Heart right ventricle (tissue), 16 donors: ENCODE measurements at regions not wholly inside any gene's neighbourhood (a gene's known extent, or its start where the extent isn't known, plus 50 kb on each side); places are given as distances from the start of the nearest gene placed in this dataset.

Source experiments
- ATAC-seq, 8 donors: fragments of 200-7000 bp; cut with Tn5 transposase; one replicate each; pipeline ENCODE4 v1.9.1; 2020; ENCODE audit warnings: mild to moderate bottlenecking in 8 of 8, moderate library complexity in 8 of 8, moderate number of reproducible peaks in 1 of 8
- DNase-seq, 2 donors: peaks; one replicate each; pipeline ENCODE4 v3.0.0-alpha.2; 2020
- H3K27ac ChIP-seq, 10 donors: fragments of 200-600 bp; sonication (generic) in 2 of 10; one replicate each; pipeline versions ENCODE4 v1.5.0 to v1.8.0; 2020 to 2022; ENCODE audit warnings: mild to moderate bottlenecking in 3 of 10
- H3K27me3 ChIP-seq, 7 donors: fragments of 200-600 bp; one replicate each; pipeline ENCODE4 v1.8.0; 2021 to 2022; ENCODE audit warnings: mild to moderate bottlenecking in 2 of 7
- H3K36me3 ChIP-seq, 9 donors: fragments of 200-600 bp; sonication (generic) in 1 of 9; one replicate each; pipeline versions ENCODE4 v1.5.0 to v1.8.0; 2020 to 2022; ENCODE audit warnings: mild to moderate bottlenecking in 2 of 9
- H3K4me1 ChIP-seq, 9 donors: fragments of 200-600 bp; sonication (generic) in 1 of 9; one replicate each; pipeline versions ENCODE4 v1.5.0 to v1.8.0; 2020 to 2022; ENCODE audit warnings: mild to moderate bottlenecking in 4 of 9
- H3K4me3 ChIP-seq, 10 donors: fragments of 200-600 bp; sonication (generic) in 2 of 10; one replicate each; pipeline versions ENCODE4 v1.5.0 to v1.8.0; 2020 to 2022; ENCODE audit warnings: mild to moderate bottlenecking in 7 of 10, moderate library complexity in 2 of 10
- H3K9me3 ChIP-seq, 11 donors: fragments of 200-600 bp in 10 of 11; sonication (generic) in 2 of 11; one replicate each; pipeline versions ENCODE4 v1.5.0 to v1.8.0; 2013 to 2022; ENCODE audit warnings: mild to moderate bottlenecking in 2 of 11, control low read depth in 1 of 11, moderate library complexity in 1 of 11
- CTCF ChIP-seq, 9 donors: fragments of 200-600 bp; sonication (generic) in 2 of 9; IDR thresholded peaks; one replicate each; pipeline versions ENCODE4 v1.5.0 to v1.8.0; 2021 to 2022; ENCODE audit warnings: antibody characterized with exemption in 9 of 9, mild to moderate bottlenecking in 5 of 9, moderate library complexity in 1 of 9
- WGBS, 2 donors: extraction: QIAGEN DNeasy Blood & Tissue Kit; methylation state at CpG; one replicate each; pipeline ENCODE4 v1.1.7; 2013; ENCODE audit warnings: inconsistent platforms in 1 of 2; 5-methylcytosine and 5-hydroxymethylcytosine counted together
- intact Hi-C, 10 donors: fragments of 100-400 bp; cut with DNase I; formaldehyde crosslinking; loops; one replicate each; pipeline versions ENCODE4 v1.11.1 to v1.14.2; 2022
- donor health status: Arrhythmogenic right ventricular cardiomyopathy.
- donor health status: ischemic (EF 13 %, LVEDD 7.1; RV severe dilation, severe dysfunction).
- donor health status: healthy with polysubstance abuse.
- donor health status: DM: no; HTN: yes; CAD: no.
- donor health status: DM: no; HTN: no; CAD: no.
- donor health status: ischemic (EF 25% LVEDD 6.9; RV normal size, moderate dysfunction).
- donor health status: ischemic (EF 25% LVEDD 5.7; RV mildly dilated, moderate dysfunction).
- donor health status: healthy.
- donor health status: DM: yes; HTN: yes; CAD: no.
- donor health status: Ischemic cardiomyopathy.
- donor health status: ischemic (EF 35%, LVEDD 5.7; RV mildly dilated, moderate dysfunction).
- donor health status: nonischemic (EF 11% LVEDD 7.7; RV severe dilation, severe dysfunction).
- donor health status: DM: yes; HTN: yes; CAD: no.
- donor health status: PGD.
- donor health status: ischemic (EF 29% LVEDD 5.4; RV normal size, mild dysfunction).
- donor health status: nonischemic (EF 23%, LVEDD 6.1; RV moderate dilation, normal function).

GRCh38 chr12:91681751-91682150, 463.9 kb downstream of the BTG1 start:
- H3K4me1 ChIP-seq: no peaks in the 10 kb centered on the region
- no peaks in the 10 kb centered on the region for H3K9me3 ChIP-seq
- H3K27me3 ChIP-seq: no peaks in the 10 kb centered on the region
- TF ChIP-seq CTCF (IDR thresholded peaks at IDR 0.05): no peak
- H3K4me3 ChIP-seq: no peak overlapping the region
- no peak overlapping the region for H3K27ac ChIP-seq
- intact Hi-C loops: no loop called here
- ATAC-seq: no peak
- 88 to 92% methylated on average over 11 of the region's 11 CpGs for WGBS, 2 donors
- H3K36me3 ChIP-seq: no peaks in the 10 kb centered on the region
- DNase-seq: no peak

- no peak for TF ChIP-seq CTCF (IDR thresholded peaks at IDR 0.05)
- no peak overlapping the region for H3K27ac ChIP-seq
- peaks cover 0 to 2% (median 0%) of the 10 kb centered on the region in 9 donors for H3K4me1 ChIP-seq
- no peaks in the 10 kb centered on the region for H3K36me3 ChIP-seq
- 86 to 87% methylated on average over 2 of the region's 2 CpGs for WGBS, 2 donors
- no peak overlapping the region for H3K4me3 ChIP-seq
- intact Hi-C loops: no loop called here
- H3K27me3 ChIP-seq: no peaks in the 10 kb centered on the region
- no peaks in the 10 kb centered on the region for H3K9me3 ChIP-seq
- DNase-seq (no peak), ATAC-seq (no peak)
These were observed 464.8 kb downstream of the BTG1 start for GRCh38 chr12:91680864-91681263.

DNA sequence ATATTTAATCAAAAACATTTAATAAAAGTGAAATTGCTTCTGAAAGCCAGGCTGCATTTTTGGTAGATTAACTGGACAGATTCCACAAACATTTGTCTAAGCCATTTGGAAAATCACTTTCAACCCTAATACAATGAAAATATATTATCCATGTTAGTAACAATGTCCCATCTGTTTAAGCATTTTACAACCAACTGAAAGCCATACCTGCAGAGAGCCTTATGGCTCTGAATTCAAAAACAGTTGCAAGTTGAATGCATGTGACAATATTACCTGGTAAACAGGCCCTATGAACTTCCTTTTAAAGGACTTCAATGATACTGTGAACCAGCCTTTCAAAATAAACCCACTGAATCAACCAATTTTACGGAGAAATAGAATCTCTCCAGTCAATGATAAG, 468.1 kb downstream of the BTG1 start:
- H3K27ac ChIP-seq: no peak overlapping the region
- H3K27me3 ChIP-seq: no peaks in the 10 kb centered on the region
- WGBS, 2 donors: 68 to 74% methylated on average over 1 of the region's 1 CpG
- no peaks in the 10 kb centered on the region for H3K36me3 ChIP-seq
- peaks cover 0 to 4% (median 0%) of the 10 kb centered on the region in 9 donors for H3K4me1 ChIP-seq
- H3K4me3 ChIP-seq: no peak overlapping the region
- intact Hi-C loops: no loop called here
- ATAC-seq (no peak), DNase-seq (no peak)
- TF ChIP-seq CTCF (IDR thresholded peaks at IDR 0.05): no peak
- no peaks in the 10 kb centered on the region for H3K9me3 ChIP-seq

- Histone ChIP-seq H3K27me3 (no peaks in the 10 kb centered on the region), H3K4me3 (no peak overlapping the region), H3K27ac (no peak overlapping the region), H3K36me3 (no peaks in the 10 kb centered on the region), H3K9me3 (no peaks in the 10 kb centered on the region), H3K4me1 (peaks cover 0 to 4% (median 0%) of the 10 kb centered on the region in 9 donors)
- WGBS, 2 donors: 78 to 82% methylated on average over 2 of the region's 2 CpGs
- no peak for ATAC-seq
- DNase-seq: no peak
- intact Hi-C loops: no loop called here
- no peak for TF ChIP-seq CTCF (IDR thresholded peaks at IDR 0.05)
These were observed 470.2 kb downstream of the BTG1 start for GRCh38 chr12:91675401-91675800.

DNA sequence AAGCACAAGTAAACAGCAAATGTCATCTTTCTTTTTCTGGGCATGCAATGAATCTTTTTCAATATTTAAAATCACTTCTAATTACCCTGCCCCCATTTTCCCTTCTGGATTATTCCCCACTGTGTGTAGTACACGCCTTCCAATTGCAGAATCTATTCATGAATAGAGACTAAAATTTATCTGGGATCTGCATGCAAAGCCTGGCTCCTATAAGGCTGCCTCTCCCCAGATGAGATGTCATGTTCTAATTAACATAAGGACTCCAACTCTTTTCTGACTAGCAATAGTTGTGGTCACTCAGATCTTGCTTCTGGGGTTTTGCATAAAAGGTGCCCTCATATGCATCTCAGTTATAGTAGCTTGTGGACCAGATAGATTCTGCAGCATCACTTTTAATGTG, 473.5 kb downstream of the BTG1 start:
- ATAC-seq (no peak), DNase-seq (no peak)
- no peak for TF ChIP-seq CTCF (IDR thresholded peaks at IDR 0.05)
- WGBS, 2 donors: 46 to 69% methylated on average over 1 of the region's 1 CpG
- Histone ChIP-seq H3K27me3 (no peaks in the 10 kb centered on the region), H3K9me3 (peaks cover 0 to 7% (median 0%) of the 10 kb centered on the region in 11 donors), H3K27ac (no peak overlapping the region), H3K36me3 (no peaks in the 10 kb centered on the region), H3K4me3 (no peak overlapping the region), H3K4me1 (peaks cover 0 to 4% (median 0%) of the 10 kb centered on the region in 9 donors)
- intact Hi-C loops: no loop called here
